Fibroblast of pulmonary artery (primary cell): ENCODE measurements at regions not wholly inside any gene's neighbourhood (a gene's known extent, or its start where the extent isn't known, plus 50 kb on each side); places are given as distances from the start of the nearest gene placed in this dataset.

Experiments
- DNase-seq: peaks from one replicate; pipeline ENCODE4 v3.0.0-alpha.2; 2010; ENCODE audit warnings: low read depth
- H3K4me3 ChIP-seq: replicated peaks from 2 replicates; pipeline ENCODE4 v1.5.1; 2011; ENCODE audit warnings: low read depth, mild to moderate bottlenecking, control low read depth, low read length, moderate library complexity
- CTCF ChIP-seq: IDR thresholded peaks from 2 replicates; pipeline ENCODE4 v1.5.1; 2011; ENCODE audit warnings: mild to moderate bottlenecking, control low read depth, low read length, inconsistent platforms; ENCODE audit errors: missing control alignments

GRCh38 chr13:103406967-103407366, 340.8 kb upstream of the SLC10A2 start:
- H3K4me3 ChIP-seq: no peak overlapping the region
- no peak for DNase-seq
- TF ChIP-seq CTCF: no peak

- TF ChIP-seq CTCF: no peak
- no peak for DNase-seq
- no peak overlapping the region for H3K4me3 ChIP-seq
These were observed 339.1 kb upstream of the SLC10A2 start for GRCh38 chr13:103405297-103405696.

- no peak overlapping the region for H3K4me3 ChIP-seq
- no peak for TF ChIP-seq CTCF
- no peak for DNase-seq
These were observed 337.6 kb upstream of the SLC10A2 start for GRCh38 chr13:103403814-103404213.

- H3K4me3 ChIP-seq: no peak overlapping the region
- TF ChIP-seq CTCF: no peak
- no peak for DNase-seq
These were observed 337.0 kb upstream of the SLC10A2 start for GRCh38 chr13:103403148-103403740.

GRCh38 chr13:103395139-103395538, 328.9 kb upstream of the SLC10A2 start:
- TF ChIP-seq CTCF: no peak
- no peak for DNase-seq
- H3K4me3 ChIP-seq: no peak overlapping the region

GRCh38 chr13:103394618-103395017, 328.4 kb upstream of the SLC10A2 start:
- DNase-seq: no peak
- TF ChIP-seq CTCF: no peak
- H3K4me3 ChIP-seq: no peak overlapping the region

GRCh38 chr13:103391936-103392335, 325.7 kb upstream of the SLC10A2 start:
- no peak overlapping the region for H3K4me3 ChIP-seq
- no peak for TF ChIP-seq CTCF
- no peak for DNase-seq
